ENCODE measurements at regions not wholly inside any gene's neighbourhood (a gene's known extent, or its start where the extent isn't known, plus 50 kb on each side); places are given as distances from the start of the nearest gene placed in this dataset.
A peak's percentile ranks its signal among the peaks of the same experiment; 100 is the strongest.
"Not testable (repeated sequence)": the region's sequence is repeated elsewhere in the genome, so short reads cannot be mapped to it uniquely, and the experiment has no call there.

- Mint-ChIP-seq H3K4me3 (no peak overlapping the region), H3K36me3 (ENCODE audit: insufficient read depth) (no peaks in the 10 kb centered on the region), H3K27ac (no peak overlapping the region), H3K27me3 (peaks cover 3 to 39% of the 10 kb centered on the region in 2 donors), H3K4me1 (ENCODE audit: low read depth in 2 of 2) (no peaks in the 10 kb centered on the region), H3K9me3 (no peaks in the 10 kb centered on the region)
- DNase-seq, result no peak
- no peak for ATAC-seq (replicated peaks)
Measured at GRCh38 chr14:76292561-76292960, 83.4 kb upstream of the ESRRB start.

- ATAC-seq (replicated peaks), result no peak
- no peak for DNase-seq
- H3K27ac Mint-ChIP-seq, result no peak overlapping the region
- H3K9me3 Mint-ChIP-seq, result no peaks in the 10 kb centered on the region
- peaks cover 6 to 38% of the 10 kb centered on the region in 2 donors for H3K27me3 Mint-ChIP-seq
- H3K36me3 Mint-ChIP-seq (ENCODE audit: insufficient read depth), result no peaks in the 10 kb centered on the region
- no peaks in the 10 kb centered on the region for H3K4me1 Mint-ChIP-seq (ENCODE audit: low read depth in 2 of 2)
- H3K4me3 Mint-ChIP-seq, result no peak overlapping the region
Measured at GRCh38 chr14:76293221-76293620, 82.7 kb upstream of the ESRRB start.

GRCh38 chr14:76293923-76294322 lies 82.0 kb upstream of the ESRRB start:
- no peak for ATAC-seq (replicated peaks)

GRCh38 chr14:76294876-76295275 lies 81.1 kb upstream of the ESRRB start:
- ATAC-seq (replicated peaks) (no peak), DNase-seq (no peak)
- Mint-ChIP-seq H3K27me3 (peaks cover 15 to 47% of the 10 kb centered on the region in 2 donors), H3K4me1 (ENCODE audit: low read depth in 2 of 2) (no peaks in the 10 kb centered on the region), H3K4me3 (no peak overlapping the region), H3K36me3 (ENCODE audit: insufficient read depth) (no peaks in the 10 kb centered on the region), H3K9me3 (no peaks in the 10 kb centered on the region), H3K27ac (no peak overlapping the region)

More at GRCh38 chr14:76293923-76294322, 82.0 kb upstream of the ESRRB start:
- no peaks in the 10 kb centered on the region for H3K36me3 Mint-ChIP-seq (ENCODE audit: insufficient read depth)
- no peak overlapping the region for H3K4me3 Mint-ChIP-seq
- peaks cover 13 to 45% of the 10 kb centered on the region in 2 donors for H3K27me3 Mint-ChIP-seq
- H3K4me1 Mint-ChIP-seq (ENCODE audit: low read depth in 2 of 2), result no peaks in the 10 kb centered on the region
- H3K9me3 Mint-ChIP-seq, result no peaks in the 10 kb centered on the region
- no peak for DNase-seq
- H3K27ac Mint-ChIP-seq, result no peak overlapping the region

DNA sequence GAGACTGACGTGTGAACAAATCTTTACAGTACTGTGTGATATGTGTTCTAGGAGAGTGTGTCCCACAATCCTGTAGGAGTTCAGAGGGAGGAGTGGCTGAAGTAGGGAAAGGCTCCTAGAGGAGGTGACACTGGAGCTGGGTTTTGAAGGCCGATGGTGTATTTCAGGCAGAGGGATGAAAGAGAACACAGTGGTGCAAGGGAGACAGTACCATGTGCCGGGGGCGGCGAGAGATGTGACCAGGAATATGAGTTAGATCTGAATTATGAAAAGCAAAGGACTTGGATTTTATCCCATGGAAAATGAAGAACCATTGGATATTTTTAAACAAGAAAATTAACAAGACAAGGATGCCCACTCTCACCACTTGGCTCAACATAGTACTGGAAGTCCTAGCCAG lies 77.0 kb upstream of the ESRRB start:
- Mint-ChIP-seq H3K9me3 (no peaks in the 10 kb centered on the region), H3K36me3 (ENCODE audit: insufficient read depth) (no peaks in the 10 kb centered on the region), H3K27ac (no peak overlapping the region), H3K4me1 (ENCODE audit: low read depth in 2 of 2) (no peaks in the 10 kb centered on the region), H3K4me3 (no peak overlapping the region), H3K27me3 (peaks cover 26 to 46% of the 10 kb centered on the region in 2 donors)
- DNase-seq, result no peak
- ATAC-seq (replicated peaks), result no peak

GRCh38 chr14:76303188-76303587 lies 72.7 kb upstream of the ESRRB start:
- not testable (repeated sequence) for H3K36me3 Mint-ChIP-seq (ENCODE audit: insufficient read depth); H3K9me3 Mint-ChIP-seq; H3K4me1 Mint-ChIP-seq (ENCODE audit: low read depth in 2 of 2); H3K4me3 Mint-ChIP-seq; ATAC-seq (replicated peaks); H3K27ac Mint-ChIP-seq; DNase-seq
- H3K27me3 Mint-ChIP-seq, result peaks cover 43 to 70% of the 10 kb centered on the region in 2 donors

DNA sequence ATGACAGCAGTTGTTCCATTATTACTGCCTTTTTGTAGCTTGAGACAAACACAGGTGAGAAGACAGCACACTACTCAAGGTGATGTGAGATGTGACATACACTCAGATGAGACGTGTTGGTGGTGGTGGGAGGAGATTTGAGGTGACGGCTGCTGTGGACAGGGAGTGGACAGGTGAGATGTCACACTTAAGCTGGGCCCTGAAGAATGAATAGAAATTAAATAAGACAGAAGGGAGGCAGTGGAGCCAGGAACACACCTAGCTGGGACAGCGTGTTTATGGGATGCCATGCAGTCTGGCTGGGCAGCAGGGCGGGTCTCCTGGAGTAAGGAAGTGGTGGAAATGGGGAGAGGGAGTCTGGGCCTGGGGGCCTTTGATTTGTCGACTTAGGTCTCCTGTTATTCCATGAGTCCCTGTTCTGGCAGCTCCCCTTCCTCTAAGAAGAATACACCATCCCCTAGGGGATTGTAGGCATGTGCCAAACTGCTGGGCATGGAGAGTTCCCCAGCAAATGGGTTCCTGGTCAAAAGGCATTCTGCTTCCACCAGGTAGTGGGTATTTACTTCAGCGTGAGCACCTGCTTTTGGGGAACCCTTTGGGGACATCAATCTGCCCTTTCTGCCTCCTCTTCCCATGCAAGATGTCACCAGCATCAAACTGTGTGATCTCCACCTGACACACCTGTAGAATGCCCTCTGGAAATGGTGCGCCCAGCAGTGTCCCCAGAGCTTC lies 71.2 kb upstream of the ESRRB start:
- H3K27me3 Mint-ChIP-seq, result peaks cover 40 to 76% of the 10 kb centered on the region in 2 donors
- no peak for ATAC-seq (replicated peaks)
- H3K4me1 Mint-ChIP-seq (ENCODE audit: low read depth in 2 of 2), result no peaks in the 10 kb centered on the region
- no peak overlapping the region for H3K4me3 Mint-ChIP-seq
- no peak for DNase-seq
- no peaks in the 10 kb centered on the region for H3K36me3 Mint-ChIP-seq (ENCODE audit: insufficient read depth)
- no peak overlapping the region for H3K27ac Mint-ChIP-seq
- H3K9me3 Mint-ChIP-seq, result no peaks in the 10 kb centered on the region

DNA sequence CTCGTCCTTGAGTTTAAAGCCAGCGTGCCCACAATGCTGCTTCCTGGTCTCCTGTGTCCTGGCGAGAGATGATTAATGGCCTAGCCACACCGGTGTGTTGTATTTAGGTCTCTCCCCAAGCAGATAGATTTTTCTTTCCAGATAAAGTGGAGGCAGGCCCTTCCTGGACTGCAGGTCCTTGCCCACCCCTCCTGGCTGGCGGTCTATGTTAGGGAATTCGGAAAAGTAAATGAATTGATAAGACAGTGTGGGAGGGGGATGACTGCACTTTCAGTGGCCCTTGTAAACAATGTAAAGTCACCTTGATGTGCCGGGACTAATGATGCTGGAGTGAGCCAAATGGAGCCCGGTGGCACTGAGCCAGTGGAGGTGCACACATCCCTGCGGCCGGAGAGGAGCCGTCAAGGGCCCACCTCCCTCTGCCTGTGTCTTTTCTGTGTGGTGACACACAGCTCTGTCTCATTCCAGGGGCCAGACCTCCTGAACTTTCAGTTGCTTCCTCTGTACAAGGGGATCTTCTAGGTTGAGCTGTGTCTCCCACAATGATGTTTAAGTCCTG lies 70.6 kb upstream of the ESRRB start:
- no peak for ATAC-seq (replicated peaks)
- Mint-ChIP-seq H3K4me1 (ENCODE audit: low read depth in 2 of 2) (peaks cover 0 to under 1% of the 10 kb centered on the region in 2 donors), H3K9me3 (no peaks in the 10 kb centered on the region), H3K27me3 (peaks cover 44 to 82% of the 10 kb centered on the region in 2 donors), H3K27ac (no peak overlapping the region), H3K4me3 (no peak overlapping the region), H3K36me3 (ENCODE audit: insufficient read depth) (no peaks in the 10 kb centered on the region)
- DNase-seq, result no peak

DNA sequence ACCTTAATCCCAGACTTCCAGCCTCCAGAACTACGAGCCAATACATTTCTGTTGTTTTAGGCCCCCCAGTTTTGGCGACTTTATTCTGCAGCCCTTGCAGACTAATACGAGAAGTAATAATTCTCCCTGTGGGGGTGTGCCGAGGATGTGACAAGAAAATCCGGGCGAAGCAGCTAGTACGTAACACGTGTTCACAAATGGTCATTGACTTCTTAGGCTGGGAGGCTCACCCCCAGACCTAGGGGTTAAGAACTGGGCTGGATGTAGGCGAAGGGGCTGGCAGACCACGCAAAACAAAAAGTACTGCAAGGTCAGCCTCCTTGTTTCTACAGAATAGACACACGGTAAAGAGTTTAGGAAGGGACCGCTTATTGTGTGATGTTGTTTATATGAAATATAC lies 69.8 kb upstream of the ESRRB start:
- no peaks in the 10 kb centered on the region for H3K36me3 Mint-ChIP-seq (ENCODE audit: insufficient read depth)
- H3K9me3 Mint-ChIP-seq, result no peaks in the 10 kb centered on the region
- no peak for ATAC-seq (replicated peaks)
- peaks cover 52 to 90% of the 10 kb centered on the region in 2 donors for H3K27me3 Mint-ChIP-seq
- H3K27ac Mint-ChIP-seq, result no peak overlapping the region
- peaks cover 5% of the 10 kb centered on the region in 2 donors for H3K4me1 Mint-ChIP-seq (ENCODE audit: low read depth in 2 of 2)
- no peak for DNase-seq
- H3K4me3 Mint-ChIP-seq, result no peak overlapping the region

DNA sequence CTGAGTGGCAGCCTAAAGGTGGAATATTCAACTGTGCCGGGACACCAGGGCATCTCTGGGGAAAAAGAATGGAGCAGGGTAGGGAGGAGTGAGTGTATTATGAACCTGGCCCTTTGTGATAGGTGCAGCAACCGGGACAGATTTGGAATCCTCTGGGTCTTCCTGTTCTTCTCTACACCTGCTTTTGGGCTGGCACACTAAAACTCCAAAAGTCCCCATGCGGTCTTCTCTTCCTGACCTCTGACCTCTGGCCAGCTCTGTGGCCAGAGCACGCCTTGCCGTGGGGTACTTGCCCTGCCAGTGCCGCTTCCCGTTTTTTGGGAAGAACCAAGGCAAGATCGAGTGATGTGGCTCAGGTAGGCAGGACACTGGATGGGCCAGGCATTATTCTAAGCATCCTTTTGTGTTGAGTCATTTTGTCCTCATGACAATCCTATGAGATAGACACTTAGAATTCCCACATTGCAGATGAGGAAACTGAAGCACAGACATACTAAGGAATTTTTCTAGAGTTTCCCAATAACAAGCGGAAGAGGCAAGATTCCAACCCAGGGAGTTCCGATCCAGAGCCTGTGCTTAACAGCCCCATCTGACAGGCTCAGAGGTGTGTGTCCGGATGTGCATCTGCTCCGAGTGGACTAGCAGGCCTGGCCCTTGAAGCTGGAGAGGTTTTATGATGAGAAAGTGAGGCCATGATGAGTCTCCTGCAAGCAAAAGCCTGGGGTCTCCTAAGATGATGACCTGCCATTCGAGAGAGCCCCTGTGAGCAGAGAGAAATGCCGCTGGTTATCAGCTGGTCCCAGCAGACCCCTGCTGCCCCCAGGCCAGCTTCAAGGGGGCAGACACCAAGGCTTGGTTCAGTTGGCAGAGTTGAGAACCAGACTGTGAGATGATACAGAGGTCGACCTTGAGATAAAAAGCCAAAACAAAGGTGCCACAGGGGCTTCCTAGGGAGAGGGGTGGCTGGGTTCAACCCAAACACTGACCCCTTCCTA lies 67.9 kb upstream of the ESRRB start:
- Mint-ChIP-seq H3K9me3 (no peaks in the 10 kb centered on the region), H3K27ac (no peak overlapping the region), H3K36me3 (ENCODE audit: insufficient read depth) (no peaks in the 10 kb centered on the region), H3K27me3 (peaks cover 50 to 100% of the 10 kb centered on the region in 2 donors), H3K4me1 (ENCODE audit: low read depth in 2 of 2) (peaks cover 5% of the 10 kb centered on the region in 2 donors), H3K4me3 (no peak overlapping the region)
- ATAC-seq (replicated peaks) (no peak), DNase-seq (no peak)

DNA sequence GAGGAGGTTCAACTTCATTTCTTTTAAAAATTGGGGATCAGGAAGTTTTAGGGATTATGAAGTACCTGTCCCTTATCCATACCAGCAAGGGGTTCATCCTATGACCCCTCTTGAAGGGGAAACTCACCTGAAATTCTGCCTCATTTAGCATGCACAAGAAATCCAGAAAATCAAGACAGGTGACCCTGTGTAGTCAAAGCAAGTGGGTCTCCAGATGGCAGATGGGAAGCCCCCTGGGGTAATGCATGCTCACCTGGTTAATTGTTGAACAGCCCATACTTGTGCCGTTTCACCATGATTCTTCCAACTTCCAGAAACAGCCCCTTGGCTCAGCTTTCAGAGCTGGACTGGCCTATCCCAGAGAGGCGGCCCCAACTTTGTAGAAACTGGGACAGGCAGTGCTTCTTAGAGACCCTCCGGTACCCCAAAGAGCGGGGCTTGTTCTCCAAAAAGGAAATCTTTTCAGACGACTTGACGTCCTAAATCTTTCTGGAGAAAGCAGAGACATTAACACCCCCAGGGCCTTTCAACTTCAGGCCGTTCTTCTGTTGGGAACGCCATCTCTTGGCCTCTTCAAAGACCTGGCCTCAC lies 66.3 kb upstream of the ESRRB start:
- no peaks in the 10 kb centered on the region for H3K9me3 Mint-ChIP-seq
- H3K36me3 Mint-ChIP-seq (ENCODE audit: insufficient read depth), result no peaks in the 10 kb centered on the region
- H3K4me1 Mint-ChIP-seq (ENCODE audit: low read depth in 2 of 2), result peaks cover 5% of the 10 kb centered on the region in 2 donors
- H3K27ac Mint-ChIP-seq, result no peak overlapping the region
- ATAC-seq (replicated peaks) (no peak), DNase-seq (no peak)
- no peak overlapping the region for H3K4me3 Mint-ChIP-seq
- peaks cover 44 to 100% of the 10 kb centered on the region in 2 donors for H3K27me3 Mint-ChIP-seq

GRCh38 chr14:76311079-76311758 lies 64.7 kb upstream of the ESRRB start:
- DNase-seq (no peak), ATAC-seq (replicated peaks) (no peak)
- no peaks in the 10 kb centered on the region for H3K9me3 Mint-ChIP-seq
- peaks cover 47 to 100% of the 10 kb centered on the region in 2 donors for H3K27me3 Mint-ChIP-seq
- peaks cover 5% of the 10 kb centered on the region in 2 donors for H3K4me1 Mint-ChIP-seq (ENCODE audit: low read depth in 2 of 2)
- peak overlapping the region in 1 of 2 donors; percentile 1 for H3K27ac Mint-ChIP-seq
- no peaks in the 10 kb centered on the region for H3K36me3 Mint-ChIP-seq (ENCODE audit: insufficient read depth)
- no peak overlapping the region for H3K4me3 Mint-ChIP-seq

GRCh38 chr14:76312821-76313220 lies 63.1 kb upstream of the ESRRB start:
- H3K27me3 Mint-ChIP-seq, result peaks cover 36 to 93% of the 10 kb centered on the region in 2 donors
- H3K27ac Mint-ChIP-seq, result no peak overlapping the region
- no peak for ATAC-seq (replicated peaks)
- H3K36me3 Mint-ChIP-seq (ENCODE audit: insufficient read depth), result no peaks in the 10 kb centered on the region
- peaks cover 5% of the 10 kb centered on the region in 2 donors for H3K4me1 Mint-ChIP-seq (ENCODE audit: low read depth in 2 of 2)
- H3K4me3 Mint-ChIP-seq, result no peak overlapping the region
- no peaks in the 10 kb centered on the region for H3K9me3 Mint-ChIP-seq
- no peak for DNase-seq

Data from effector memory CD8-positive, alpha-beta T cell (primary cell).